Lung (tissue), 11 donors: ENCODE measurements at regions not wholly inside any gene's neighbourhood (a gene's known extent, or its start where the extent isn't known, plus 50 kb on each side); places are given as distances from the start of the nearest gene placed in this dataset.

ENCODE experiments used
- ATAC-seq: fragments of 200-7000 bp; cut with Tn5 transposase; one replicate; pipeline ENCODE4 v1.9.1; 2020; ENCODE audit warnings: moderate number of reproducible peaks; ENCODE audit not compliant: insufficient read depth, low FRiP score
- DNase-seq, 3 donors: peaks; one replicate each; pipeline ENCODE4 v3.0.0-alpha.2; 2013 to 2017
- H3K27ac ChIP-seq, 2 donors: one replicate each; pipeline ENCODE4 v1.5.1; 2013; ENCODE audit warnings: mild to moderate bottlenecking in 2 of 2, moderate library complexity in 2 of 2, control low read depth in 1 of 2, inconsistent platforms in 1 of 2, low read depth in 1 of 2, low read length in 1 of 2
- H3K27me3 ChIP-seq, 3 donors: one replicate each; pipeline ENCODE4 v1.5.1; 2013; ENCODE audit warnings: low read length in 2 of 3; ENCODE audit not compliant: control insufficient read depth in 3 of 3, insufficient read depth in 3 of 3
- H3K36me3 ChIP-seq, 4 donors: one replicate each; pipeline ENCODE4 v1.5.1; 2013; ENCODE audit warnings: low read length in 4 of 4, mild to moderate bottlenecking in 1 of 4, moderate library complexity in 1 of 4; ENCODE audit not compliant: control insufficient read depth in 4 of 4, insufficient read depth in 4 of 4
- H3K4me1 ChIP-seq, 5 donors: one replicate each; pipeline ENCODE4 v1.5.1; 2013; ENCODE audit warnings: low read length in 5 of 5, mild to moderate bottlenecking in 2 of 5, moderate library complexity in 1 of 5; ENCODE audit not compliant: control insufficient read depth in 5 of 5, insufficient read depth in 5 of 5
- H3K4me3 ChIP-seq: one replicate; pipeline ENCODE4 v1.5.1; 2013; ENCODE audit warnings: mild to moderate bottlenecking, control low read depth, moderate library complexity
- H3K9ac ChIP-seq, 2 donors: one replicate each; pipeline ENCODE4 v1.5.1; 2013; ENCODE audit warnings: low read length in 2 of 2, control low read depth in 1 of 2; ENCODE audit not compliant: insufficient read depth in 1 of 2
- H3K9me3 ChIP-seq, 4 donors: one replicate each; pipeline ENCODE4 v1.5.1; 2013; ENCODE audit warnings: low read length in 3 of 4, mild to moderate bottlenecking in 1 of 4, moderate library complexity in 1 of 4; ENCODE audit not compliant: control insufficient read depth in 4 of 4, insufficient read depth in 3 of 4
- WGBS, 2 donors: extraction: QIAGEN DNeasy Blood & Tissue Kit; methylation state at CpG; one replicate each; pipeline ENCODE4 v1.1.7; 2013; 5-methylcytosine and 5-hydroxymethylcytosine counted together
- TF ChIP-seq, protein P1 (sequence below): IDR thresholded peaks from 2 replicates; pipeline ENCODE4 v1.5.1; 2012; ENCODE audit warnings: mild to moderate bottlenecking; ENCODE audit errors: control extremely low read depth, extremely low read depth
- donor health status: control.
- donor health status: control.
- donor health status: Bipolar disorder and iron deficiency.
- donor health status: healthy.
- donor health status: DM: yes; HTN: yes; CAD: no.

DNA sequence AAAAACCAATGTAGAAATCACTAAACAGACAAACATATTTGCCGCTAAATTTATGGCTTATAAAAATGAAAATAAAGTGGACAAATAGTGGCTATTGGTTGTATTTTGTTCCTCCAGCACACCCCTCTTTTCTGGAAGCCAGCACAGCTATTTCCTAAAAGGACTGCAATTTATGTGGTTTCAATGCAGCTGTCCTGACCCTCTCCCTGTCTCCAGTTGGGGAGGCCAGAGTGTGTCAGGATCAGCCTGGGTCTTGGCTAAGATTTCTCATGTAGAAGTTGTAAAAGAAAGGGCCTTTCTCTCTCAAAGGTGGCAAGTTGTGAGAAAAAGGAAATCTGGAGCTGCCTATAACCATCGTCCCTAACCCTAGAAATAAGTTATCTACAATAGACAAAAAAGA lies 165.6 kb downstream of the ALDH8A1 start:
- H3K9me3 ChIP-seq, result peaks cover 0 to 4% (median 0%) of the 10 kb centered on the region in 4 donors
- WGBS, 2 donors, result 92 to 100% methylated on average over 2 of the region's 2 CpGs
- H3K27ac ChIP-seq, result no peak overlapping the region
- TF ChIP-seq, protein P1, sequence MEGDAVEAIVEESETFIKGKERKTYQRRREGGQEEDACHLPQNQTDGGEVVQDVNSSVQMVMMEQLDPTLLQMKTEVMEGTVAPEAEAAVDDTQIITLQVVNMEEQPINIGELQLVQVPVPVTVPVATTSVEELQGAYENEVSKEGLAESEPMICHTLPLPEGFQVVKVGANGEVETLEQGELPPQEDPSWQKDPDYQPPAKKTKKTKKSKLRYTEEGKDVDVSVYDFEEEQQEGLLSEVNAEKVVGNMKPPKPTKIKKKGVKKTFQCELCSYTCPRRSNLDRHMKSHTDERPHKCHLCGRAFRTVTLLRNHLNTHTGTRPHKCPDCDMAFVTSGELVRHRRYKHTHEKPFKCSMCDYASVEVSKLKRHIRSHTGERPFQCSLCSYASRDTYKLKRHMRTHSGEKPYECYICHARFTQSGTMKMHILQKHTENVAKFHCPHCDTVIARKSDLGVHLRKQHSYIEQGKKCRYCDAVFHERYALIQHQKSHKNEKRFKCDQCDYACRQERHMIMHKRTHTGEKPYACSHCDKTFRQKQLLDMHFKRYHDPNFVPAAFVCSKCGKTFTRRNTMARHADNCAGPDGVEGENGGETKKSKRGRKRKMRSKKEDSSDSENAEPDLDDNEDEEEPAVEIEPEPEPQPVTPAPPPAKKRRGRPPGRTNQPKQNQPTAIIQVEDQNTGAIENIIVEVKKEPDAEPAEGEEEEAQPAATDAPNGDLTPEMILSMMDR, result no peak
- H3K36me3 ChIP-seq, result no peaks in the 10 kb centered on the region
- ATAC-seq (no peak), DNase-seq (no peak)
- no peak overlapping the region for H3K4me3 ChIP-seq
- H3K9ac ChIP-seq, result no peak overlapping the region
- no peaks in the 10 kb centered on the region for H3K27me3 ChIP-seq
- no peaks in the 10 kb centered on the region for H3K4me1 ChIP-seq

DNA sequence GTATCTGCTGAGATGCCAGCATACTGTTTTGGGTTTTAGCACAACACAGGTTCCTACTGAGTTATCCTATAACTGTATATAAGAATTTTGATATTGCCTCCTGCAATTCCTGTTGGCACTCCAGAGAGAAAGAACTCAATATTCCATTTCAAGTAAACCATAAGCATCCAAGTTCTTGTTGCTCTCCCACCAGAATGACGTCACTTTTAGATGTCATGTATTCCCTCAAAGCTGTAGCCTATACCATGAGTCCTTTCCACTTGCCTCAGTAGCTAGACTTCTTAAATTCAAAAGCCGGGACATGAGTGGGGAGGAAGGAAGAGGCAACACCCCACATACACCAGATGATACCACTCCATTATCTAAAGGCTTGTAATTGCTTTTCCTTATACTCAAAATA lies 171.5 kb downstream of the ALDH8A1 start:
- no peaks in the 10 kb centered on the region for H3K36me3 ChIP-seq
- no peak overlapping the region for H3K4me3 ChIP-seq
- ATAC-seq (no peak), DNase-seq (no peak)
- peaks cover 0 to 4% (median 0%) of the 10 kb centered on the region in 5 donors for H3K4me1 ChIP-seq
- WGBS, 2 donors, result 95 to 98% methylated on average over 2 of the region's 2 CpGs
- TF ChIP-seq, protein P1, result no peak
- H3K27me3 ChIP-seq, result no peaks in the 10 kb centered on the region
- H3K9me3 ChIP-seq, result peaks cover 0 to 10% (median 0%) of the 10 kb centered on the region in 4 donors
- no peak overlapping the region for H3K27ac ChIP-seq
- H3K9ac ChIP-seq, result no peak overlapping the region

DNA sequence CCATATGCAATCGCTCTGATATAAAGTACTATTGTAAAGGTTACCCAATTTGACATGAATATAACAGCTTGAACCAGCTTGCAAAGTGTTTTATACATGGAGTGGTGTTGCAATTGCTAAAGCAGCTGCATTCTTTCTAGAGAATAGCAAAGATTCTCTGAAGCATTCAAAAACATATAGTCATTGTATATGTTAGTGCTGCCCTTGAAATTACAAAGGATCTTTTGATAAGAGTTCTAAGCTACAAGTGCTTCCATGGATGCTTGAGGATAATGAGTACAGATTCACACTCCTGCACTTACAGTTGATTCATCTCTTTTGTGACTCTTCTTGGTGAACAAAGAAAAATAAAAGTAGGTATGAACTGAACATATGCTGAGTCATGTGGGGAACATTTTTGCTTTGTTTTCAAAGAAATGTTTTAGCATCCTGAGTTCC lies 175.7 kb downstream of the ALDH8A1 start:
- no peak overlapping the region for H3K27ac ChIP-seq
- H3K9me3 ChIP-seq, result peaks cover 0 to 5% (median 0%) of the 10 kb centered on the region in 4 donors
- H3K36me3 ChIP-seq, result no peaks in the 10 kb centered on the region
- H3K9ac ChIP-seq, result no peak overlapping the region
- ATAC-seq, result no peak
- H3K4me3 ChIP-seq, result no peak overlapping the region
- 68 to 85% methylated on average over 1 of the region's 1 CpG for WGBS, 2 donors
- DNase-seq, result peak in 2 of 3 donors; percentile 70 to 80
- H3K27me3 ChIP-seq, result no peaks in the 10 kb centered on the region
- peaks cover 0 to 4% (median 0%) of the 10 kb centered on the region in 5 donors for H3K4me1 ChIP-seq
- TF ChIP-seq, protein P1, result no peak
